ENCODE measurements at regions not wholly inside any gene's neighbourhood (a gene's known extent, or its start where the extent isn't known, plus 50 kb on each side); places are given as distances from the start of the nearest gene placed in this dataset.

- TF ChIP-seq SIN3A (IDR thresholded peaks at IDR 0.05; ENCODE audit: borderline replicate concordance, insufficient read depth, low read length) (no peak), TAF1 (IDR thresholded peaks at IDR 0.05; ENCODE audit: borderline replicate concordance, insufficient read depth, low read length) (no peak), FOXP2 (optimal IDR thresholded peaks at IDR 0.05; ENCODE audit: borderline replicate concordance, extremely low read depth, extremely low read length, insufficient read depth) (no peak), POLR2AphosphoS5 (IDR thresholded peaks at IDR 0.05; ENCODE audit: low read depth, low read length) (no peak)
- TF ChIP-seq, protein P1, sequence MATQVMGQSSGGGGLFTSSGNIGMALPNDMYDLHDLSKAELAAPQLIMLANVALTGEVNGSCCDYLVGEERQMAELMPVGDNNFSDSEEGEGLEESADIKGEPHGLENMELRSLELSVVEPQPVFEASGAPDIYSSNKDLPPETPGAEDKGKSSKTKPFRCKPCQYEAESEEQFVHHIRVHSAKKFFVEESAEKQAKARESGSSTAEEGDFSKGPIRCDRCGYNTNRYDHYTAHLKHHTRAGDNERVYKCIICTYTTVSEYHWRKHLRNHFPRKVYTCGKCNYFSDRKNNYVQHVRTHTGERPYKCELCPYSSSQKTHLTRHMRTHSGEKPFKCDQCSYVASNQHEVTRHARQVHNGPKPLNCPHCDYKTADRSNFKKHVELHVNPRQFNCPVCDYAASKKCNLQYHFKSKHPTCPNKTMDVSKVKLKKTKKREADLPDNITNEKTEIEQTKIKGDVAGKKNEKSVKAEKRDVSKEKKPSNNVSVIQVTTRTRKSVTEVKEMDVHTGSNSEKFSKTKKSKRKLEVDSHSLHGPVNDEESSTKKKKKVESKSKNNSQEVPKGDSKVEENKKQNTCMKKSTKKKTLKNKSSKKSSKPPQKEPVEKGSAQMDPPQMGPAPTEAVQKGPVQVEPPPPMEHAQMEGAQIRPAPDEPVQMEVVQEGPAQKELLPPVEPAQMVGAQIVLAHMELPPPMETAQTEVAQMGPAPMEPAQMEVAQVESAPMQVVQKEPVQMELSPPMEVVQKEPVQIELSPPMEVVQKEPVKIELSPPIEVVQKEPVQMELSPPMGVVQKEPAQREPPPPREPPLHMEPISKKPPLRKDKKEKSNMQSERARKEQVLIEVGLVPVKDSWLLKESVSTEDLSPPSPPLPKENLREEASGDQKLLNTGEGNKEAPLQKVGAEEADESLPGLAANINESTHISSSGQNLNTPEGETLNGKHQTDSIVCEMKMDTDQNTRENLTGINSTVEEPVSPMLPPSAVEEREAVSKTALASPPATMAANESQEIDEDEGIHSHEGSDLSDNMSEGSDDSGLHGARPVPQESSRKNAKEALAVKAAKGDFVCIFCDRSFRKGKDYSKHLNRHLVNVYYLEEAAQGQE (IDR thresholded peaks at IDR 0.05; ENCODE audit: insufficient read depth in 1 of 2, low read depth in 2 of 2, low read length in 2 of 2): no peak
These were observed 461.1 kb upstream of the TBL1XR1 start for GRCh38 chr3:177658354-177658753.

DNA sequence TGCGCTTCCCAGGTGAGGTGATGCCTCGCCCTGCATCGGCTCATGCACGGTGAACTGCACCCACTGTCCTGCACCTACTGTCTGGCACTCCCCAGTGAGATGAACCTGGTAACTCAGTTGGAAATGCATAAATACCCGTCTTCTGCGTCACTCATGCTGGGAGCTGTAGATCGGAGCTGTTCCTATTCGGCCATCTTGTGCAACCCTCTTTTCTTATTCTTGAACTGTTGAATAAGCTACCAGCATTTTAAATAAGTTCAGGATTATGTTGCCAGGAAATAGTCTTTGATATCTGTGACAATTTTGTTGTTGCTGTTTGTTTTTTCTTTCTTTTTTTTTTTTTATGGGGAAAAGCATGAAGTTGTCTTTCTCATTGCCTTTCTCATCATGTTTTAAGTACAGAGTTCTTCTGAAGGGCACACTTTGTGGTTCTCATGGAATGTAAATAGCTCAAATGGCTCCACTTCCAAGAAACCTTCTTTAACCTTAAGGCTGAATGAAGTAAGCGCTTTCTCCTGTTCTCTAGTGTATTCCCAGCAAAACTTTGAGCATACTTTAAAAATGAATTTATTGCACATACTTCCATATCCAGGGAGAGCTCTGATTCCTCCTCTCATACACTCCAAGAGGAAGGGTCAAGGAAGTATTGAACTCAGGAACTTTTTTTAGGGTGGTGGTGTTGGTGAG, 468.0 kb upstream of the TBL1XR1 start:
- TF ChIP-seq, protein P1 (IDR thresholded peaks at IDR 0.05; ENCODE audit: insufficient read depth in 1 of 2, low read depth in 2 of 2, low read length in 2 of 2): no peak
- TF ChIP-seq FOXP2 (optimal IDR thresholded peaks at IDR 0.05; ENCODE audit: borderline replicate concordance, extremely low read depth, extremely low read length, insufficient read depth): no peak

DNA sequence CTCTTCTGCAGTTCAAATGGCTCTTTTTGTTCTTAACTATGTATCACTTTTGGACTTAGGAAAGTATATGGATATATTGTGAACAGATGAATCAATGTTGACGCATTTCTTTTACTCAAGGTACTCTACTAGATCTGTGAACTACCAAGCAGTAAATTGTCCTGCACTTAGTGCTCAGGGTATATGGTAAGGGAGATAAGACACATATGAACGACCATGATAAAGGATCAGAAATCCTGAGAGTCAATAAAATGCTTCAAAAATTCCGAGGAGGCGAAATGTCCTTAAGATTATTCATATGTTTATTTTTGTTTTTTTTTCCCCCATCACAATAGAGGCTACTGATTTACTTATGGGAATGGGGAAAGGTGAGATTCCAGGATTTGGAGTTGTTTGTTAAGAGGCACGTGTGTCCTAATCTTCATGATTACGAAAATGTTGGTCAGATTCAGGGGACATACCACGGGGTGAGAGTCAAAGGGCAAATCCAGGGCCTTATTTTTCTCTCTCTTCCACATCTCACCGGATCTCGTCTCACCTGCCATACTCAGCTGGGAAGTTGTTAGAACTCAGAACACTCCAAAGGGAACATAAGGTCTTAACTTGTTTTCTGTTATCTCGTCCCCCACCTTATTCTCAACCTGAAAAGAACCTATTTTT, 475.1 kb upstream of the TBL1XR1 start:
- no peak for TF ChIP-seq SIN3A (IDR thresholded peaks at IDR 0.05; ENCODE audit: borderline replicate concordance, insufficient read depth, low read length)
- no peak for TF ChIP-seq POLR2AphosphoS5 (IDR thresholded peaks at IDR 0.05; ENCODE audit: low read depth, low read length)
- no peak for TF ChIP-seq TAF1 (IDR thresholded peaks at IDR 0.05; ENCODE audit: borderline replicate concordance, insufficient read depth, low read length)
- TF ChIP-seq, protein P1 (IDR thresholded peaks at IDR 0.05; ENCODE audit: insufficient read depth in 1 of 2, low read depth in 2 of 2, low read length in 2 of 2): no peak
- TF ChIP-seq FOXP2 (optimal IDR thresholded peaks at IDR 0.05; ENCODE audit: borderline replicate concordance, extremely low read depth, extremely low read length, insufficient read depth): no peak

DNA sequence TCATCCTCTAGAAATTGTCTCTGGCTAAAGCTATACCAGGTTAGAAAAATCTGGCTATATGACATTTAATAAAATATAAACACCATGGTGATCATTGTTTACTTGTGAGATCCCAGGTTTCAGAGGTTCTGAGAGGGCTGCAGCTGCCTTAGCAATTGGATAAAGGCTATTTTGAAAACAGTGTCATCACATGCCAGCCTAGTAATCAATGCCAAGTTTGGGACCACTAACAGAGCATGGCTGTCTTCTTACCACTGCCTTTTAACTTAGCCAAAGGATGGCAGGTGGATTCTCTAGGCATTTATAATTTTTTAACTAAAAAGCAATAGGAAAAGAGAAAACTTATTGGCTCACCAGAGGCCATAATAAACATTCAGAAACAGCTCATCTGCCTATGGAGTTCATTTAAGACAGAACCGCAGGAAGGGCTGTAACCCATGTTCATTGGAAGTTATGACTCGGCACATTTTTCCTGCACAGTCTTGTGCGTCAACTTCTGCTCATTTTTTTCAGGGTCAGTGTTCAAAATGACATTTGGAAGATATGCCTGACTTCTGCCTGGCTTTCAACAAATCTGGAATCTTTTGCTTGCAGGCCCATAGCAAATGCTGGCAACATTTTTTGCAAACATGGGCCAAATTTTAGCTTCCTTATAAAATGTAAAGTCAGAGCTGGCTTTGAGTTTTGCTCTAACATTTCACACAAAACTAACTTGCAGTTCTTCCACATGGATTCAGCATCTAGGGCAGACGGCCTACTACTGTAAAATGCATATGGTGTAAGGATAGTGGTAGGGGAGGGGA, 476.0 kb upstream of the TBL1XR1 start:
- TF ChIP-seq POLR2AphosphoS5 (IDR thresholded peaks at IDR 0.05; ENCODE audit: low read depth, low read length) (no peak), FOXP2 (optimal IDR thresholded peaks at IDR 0.05; ENCODE audit: borderline replicate concordance, extremely low read depth, extremely low read length, insufficient read depth) (no peak)

DNA sequence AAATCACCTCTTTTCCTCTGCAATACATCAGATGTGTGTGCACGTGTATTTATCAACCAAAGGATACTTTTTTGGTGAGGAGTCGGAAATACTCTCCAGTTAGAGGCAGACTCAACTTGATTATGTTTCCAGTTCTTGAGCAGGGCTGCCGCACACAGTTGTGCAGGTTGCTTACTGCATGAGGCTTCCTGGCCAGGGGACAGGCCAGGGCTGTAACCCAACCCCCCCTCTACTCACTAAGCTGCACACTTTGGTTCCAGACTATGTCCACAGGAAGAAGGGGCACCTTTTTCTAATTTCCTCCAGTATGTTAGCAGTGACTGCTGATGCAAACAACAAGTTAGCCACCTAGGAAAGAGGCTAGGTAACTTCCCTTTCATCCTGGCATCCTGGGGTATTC, 476.9 kb upstream of the TBL1XR1 start:
- TF ChIP-seq, protein P1 (IDR thresholded peaks at IDR 0.05; ENCODE audit: insufficient read depth in 1 of 2, low read depth in 2 of 2, low read length in 2 of 2): no peak
- no peak for TF ChIP-seq SIN3A (IDR thresholded peaks at IDR 0.05; ENCODE audit: borderline replicate concordance, insufficient read depth, low read length)
- no peak for TF ChIP-seq POLR2AphosphoS5 (IDR thresholded peaks at IDR 0.05; ENCODE audit: low read depth, low read length)
- no peak for TF ChIP-seq TAF1 (IDR thresholded peaks at IDR 0.05; ENCODE audit: borderline replicate concordance, insufficient read depth, low read length)
